GM20000 (cell line): ENCODE measurements at regions not wholly inside any gene's neighbourhood (a gene's known extent, or its start where the extent isn't known, plus 50 kb on each side); places are given as distances from the start of the nearest gene placed in this dataset.

ENCODE experiments used
- DNase-seq: peaks from one replicate; pipeline ENCODE4 v3.0.0; 2012; ENCODE audit warnings: low spot score
- TF ChIP-seq, protein P1 (sequence below): IDR thresholded peaks from 2 replicates; pipeline ENCODE4 v1.5.1; 2012; ENCODE audit warnings: mild to moderate bottlenecking, control low read depth; ENCODE audit errors: extremely low read depth, missing control alignments

GRCh38 chr9:97766092-97766491, 69.0 kb upstream of the XPA start:
- DNase-seq = no peak
- TF ChIP-seq, protein P1, sequence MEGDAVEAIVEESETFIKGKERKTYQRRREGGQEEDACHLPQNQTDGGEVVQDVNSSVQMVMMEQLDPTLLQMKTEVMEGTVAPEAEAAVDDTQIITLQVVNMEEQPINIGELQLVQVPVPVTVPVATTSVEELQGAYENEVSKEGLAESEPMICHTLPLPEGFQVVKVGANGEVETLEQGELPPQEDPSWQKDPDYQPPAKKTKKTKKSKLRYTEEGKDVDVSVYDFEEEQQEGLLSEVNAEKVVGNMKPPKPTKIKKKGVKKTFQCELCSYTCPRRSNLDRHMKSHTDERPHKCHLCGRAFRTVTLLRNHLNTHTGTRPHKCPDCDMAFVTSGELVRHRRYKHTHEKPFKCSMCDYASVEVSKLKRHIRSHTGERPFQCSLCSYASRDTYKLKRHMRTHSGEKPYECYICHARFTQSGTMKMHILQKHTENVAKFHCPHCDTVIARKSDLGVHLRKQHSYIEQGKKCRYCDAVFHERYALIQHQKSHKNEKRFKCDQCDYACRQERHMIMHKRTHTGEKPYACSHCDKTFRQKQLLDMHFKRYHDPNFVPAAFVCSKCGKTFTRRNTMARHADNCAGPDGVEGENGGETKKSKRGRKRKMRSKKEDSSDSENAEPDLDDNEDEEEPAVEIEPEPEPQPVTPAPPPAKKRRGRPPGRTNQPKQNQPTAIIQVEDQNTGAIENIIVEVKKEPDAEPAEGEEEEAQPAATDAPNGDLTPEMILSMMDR = no peak

GRCh38 chr9:97766610-97767009, 69.5 kb upstream of the XPA start:
- DNase-seq = no peak
- TF ChIP-seq, protein P1 = no peak

DNA sequence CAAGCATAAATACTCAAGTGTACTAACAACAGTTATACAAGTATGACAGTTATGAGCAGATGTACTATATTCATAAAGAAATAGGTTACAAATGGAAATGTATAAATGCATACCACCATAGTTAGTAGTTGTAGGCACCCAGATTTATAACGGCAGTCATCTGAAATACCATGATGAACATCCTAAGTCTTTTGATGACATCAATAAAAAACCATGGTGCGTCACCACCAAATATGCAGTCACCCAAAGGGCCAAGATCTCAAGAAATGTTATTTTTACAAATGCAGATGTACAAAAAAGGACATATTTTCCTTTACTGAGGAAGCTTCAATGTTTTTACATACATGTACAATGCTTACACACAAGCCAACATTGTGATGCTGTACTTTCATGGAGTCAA, 70.8 kb upstream of the XPA start:
- TF ChIP-seq, protein P1 = no peak
- DNase-seq = no peak

- no peak for DNase-seq
- TF ChIP-seq, protein P1 = no peak
Observed at GRCh38 chr9:97768746-97769145, 71.6 kb upstream of the XPA start.

- DNase-seq = no peak
Observed at GRCh38 chr9:97769208-97769607, 72.1 kb upstream of the XPA start.

DNA sequence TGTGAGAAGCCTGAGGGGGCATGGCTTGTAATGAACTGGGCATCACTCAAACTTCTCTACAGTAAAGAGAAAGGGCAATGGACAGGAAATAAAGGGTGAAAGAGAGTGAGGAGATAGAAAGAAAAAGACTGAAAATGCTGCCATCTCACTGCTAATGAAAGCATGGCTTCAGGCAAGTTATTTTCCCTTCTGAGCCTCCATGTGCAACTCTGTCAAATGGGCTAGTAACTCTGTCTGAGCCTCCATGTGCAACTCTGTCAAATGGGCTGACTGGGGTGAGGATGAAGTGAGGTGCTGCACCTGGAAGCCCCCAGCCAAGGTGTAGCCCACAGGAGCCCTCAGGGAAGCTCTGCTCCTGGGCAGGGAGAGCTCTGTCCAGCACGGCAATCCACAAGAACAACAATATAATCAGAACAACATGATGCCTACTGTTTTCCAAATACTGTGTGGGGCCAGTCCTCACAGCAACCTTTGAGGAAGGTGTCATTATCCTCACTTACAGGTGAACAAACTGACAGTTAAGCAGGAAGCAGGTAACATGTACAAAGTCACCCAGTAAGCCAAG, 73.8 kb upstream of the XPA start:
- TF ChIP-seq, protein P1 = no peak
- DNase-seq = no peak

More at GRCh38 chr9:97769208-97769607, 72.1 kb upstream of the XPA start:
- TF ChIP-seq, protein P1 = no peak

DNA sequence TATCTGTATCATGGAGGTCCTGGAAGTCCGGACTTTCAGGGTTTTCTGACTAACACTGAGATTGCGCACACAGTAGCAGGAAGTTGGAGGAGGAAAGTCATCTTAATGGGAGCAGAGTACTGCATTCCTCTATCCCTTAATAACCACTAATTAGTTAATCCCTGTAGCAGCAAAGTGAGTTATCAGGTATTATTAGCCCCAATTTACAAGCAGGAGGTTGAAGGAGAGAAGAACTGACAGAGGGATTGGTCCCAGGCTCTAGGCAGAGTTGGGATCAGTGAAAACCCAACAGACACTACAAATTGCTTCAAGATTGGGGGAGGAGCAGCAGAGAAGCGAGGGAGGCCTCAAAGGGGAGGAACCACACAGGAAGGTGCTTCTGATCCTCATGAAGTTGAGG, 74.5 kb upstream of the XPA start:
- TF ChIP-seq, protein P1 = no peak
- no peak for DNase-seq
